Stimulated activated effector memory CD8-positive, alpha-beta T cell treated with anti-CD3 and anti-CD28 coated beads, Interleukin-12 subunit alpha, Interleukin-12 subunit beta, amount 100 ng/mL, for 72 hours (primary cell): ENCODE measurements at regions not wholly inside any gene's neighbourhood (a gene's known extent, or its start where the extent isn't known, plus 50 kb on each side); places are given as distances from the start of the nearest gene placed in this dataset.

ENCODE experiments used
- ATAC-seq: fragments of 150-1000 bp; cut with Tn5 transposase; 2 replicates; pipeline ENCODE4 v1.10.0; 2021
- DNase-seq, 2 donors: peaks; one replicate each; pipeline ENCODE4 v3.0.0; 2021 to 2022; ENCODE audit warnings: low spot score in 2 of 2
- H3K27ac Mint-ChIP-seq: one replicate; pipeline ENCODE4 v1.8.0; 2022; ENCODE audit warnings: mild to moderate bottlenecking, mixed read lengths
- H3K36me3 Mint-ChIP-seq: one replicate; pipeline ENCODE4 v1.8.0; 2022; ENCODE audit warnings: mild to moderate bottlenecking, mixed read lengths
- H3K4me1 Mint-ChIP-seq: one replicate; pipeline ENCODE4 v1.8.0; 2022; ENCODE audit warnings: mixed read lengths
- H3K4me3 Mint-ChIP-seq: one replicate; pipeline ENCODE4 v1.8.0; 2022; ENCODE audit warnings: mild to moderate bottlenecking, mixed read lengths
- H3K9me3 Mint-ChIP-seq: one replicate; pipeline ENCODE4 v1.8.0; 2022; ENCODE audit warnings: mixed read lengths

DNA sequence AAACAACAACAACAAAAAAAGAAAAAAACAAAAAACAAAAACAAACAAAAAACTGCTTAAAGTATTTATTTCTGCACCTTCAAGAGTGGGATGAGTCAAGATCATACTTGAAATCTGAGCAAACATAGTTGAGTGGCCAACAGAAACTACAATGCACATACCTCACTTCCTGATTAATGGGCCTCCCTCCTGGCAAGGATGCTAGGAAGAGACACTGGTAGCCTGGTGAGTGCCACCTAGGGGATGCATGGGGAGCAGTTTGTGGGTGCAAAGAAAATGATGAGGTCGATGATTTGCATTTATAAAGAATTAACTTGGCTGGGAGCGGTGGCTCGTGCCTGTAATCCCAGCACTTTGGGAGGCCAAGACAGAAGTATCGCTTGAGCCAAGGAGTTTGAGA, 808.1 kb downstream of the MAFB start:
- no peak overlapping the region for H3K27ac Mint-ChIP-seq
- DNase-seq (no peak), ATAC-seq (no peak)
- no peaks in the 10 kb centered on the region for H3K9me3 Mint-ChIP-seq
- no peaks in the 10 kb centered on the region for H3K4me1 Mint-ChIP-seq
- no peaks in the 10 kb centered on the region for H3K36me3 Mint-ChIP-seq
- H3K4me3 Mint-ChIP-seq = no peak overlapping the region

DNA sequence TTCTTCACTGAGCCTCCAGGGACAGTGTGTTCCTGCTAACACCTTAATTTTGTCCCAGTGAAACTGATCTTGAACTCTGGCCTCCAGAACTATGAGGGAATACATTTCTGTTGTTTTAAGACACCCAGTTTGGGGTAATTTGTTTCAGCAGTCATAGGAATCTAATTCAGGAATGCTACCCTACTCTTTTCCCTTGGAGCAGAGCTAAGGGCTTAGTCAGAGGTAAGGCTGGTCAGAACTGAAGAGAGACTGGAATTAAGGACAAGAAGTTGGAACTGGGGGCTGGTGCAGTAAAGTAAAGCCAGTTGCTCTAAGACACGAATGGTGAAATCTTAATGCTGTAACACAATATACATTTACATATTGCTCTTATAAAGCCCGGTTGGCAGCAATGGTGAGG, 809.7 kb downstream of the MAFB start:
- DNase-seq = no peak
- H3K4me3 Mint-ChIP-seq = no peak overlapping the region
- H3K9me3 Mint-ChIP-seq = no peaks in the 10 kb centered on the region
- ATAC-seq = no peak
- no peaks in the 10 kb centered on the region for H3K36me3 Mint-ChIP-seq
- no peaks in the 10 kb centered on the region for H3K4me1 Mint-ChIP-seq
- H3K27ac Mint-ChIP-seq = no peak overlapping the region

DNA sequence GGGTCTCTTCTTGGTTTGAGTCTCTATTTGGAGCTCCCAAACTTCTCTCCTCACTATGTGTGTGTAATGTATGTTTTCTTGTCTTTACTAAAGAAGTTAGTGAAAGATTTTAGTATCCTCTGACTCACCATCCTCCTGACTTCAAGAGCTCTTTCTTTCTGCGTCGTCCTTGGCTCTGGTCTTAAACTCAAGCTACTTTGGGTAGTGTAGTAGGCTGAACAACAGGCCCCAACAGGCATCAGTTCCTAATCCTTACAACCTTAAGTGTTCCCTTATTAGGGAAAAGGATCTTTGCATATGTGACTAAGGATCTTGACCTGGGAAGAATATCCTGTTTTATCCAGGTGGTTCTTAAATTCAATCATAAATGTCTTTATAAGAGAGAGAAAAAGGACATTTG, 810.2 kb downstream of the MAFB start:
- no peak for DNase-seq

DNA sequence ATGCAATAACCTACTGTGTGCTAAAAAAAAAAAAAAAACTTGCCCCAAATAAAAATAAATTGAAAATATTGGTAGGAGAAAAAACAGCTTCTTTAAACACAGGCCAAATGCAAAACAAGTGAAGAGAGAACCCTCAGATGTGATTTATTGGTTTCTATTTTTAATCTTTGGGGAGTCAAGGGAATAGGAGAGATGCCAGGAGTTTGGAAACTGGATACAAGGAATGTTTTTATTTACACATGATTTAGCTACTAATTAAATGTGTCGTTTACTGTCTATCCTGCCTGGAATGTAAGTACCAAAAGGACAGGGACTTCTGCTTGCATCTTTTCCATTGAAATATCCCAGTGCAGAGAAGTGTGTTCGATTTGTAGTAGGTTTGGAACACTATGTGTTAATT, 810.7 kb downstream of the MAFB start:
- Mint-ChIP-seq H3K27ac (no peak overlapping the region), H3K4me1 (no peaks in the 10 kb centered on the region), H3K36me3 (no peaks in the 10 kb centered on the region), H3K9me3 (peaks cover 3% of the 10 kb centered on the region), H3K4me3 (no peak overlapping the region)
- DNase-seq = no peak
- no peak for ATAC-seq

More for the DNA sequence above, 810.2 kb downstream of the MAFB start:
- no peaks in the 10 kb centered on the region for H3K4me1 Mint-ChIP-seq
- no peaks in the 10 kb centered on the region for H3K9me3 Mint-ChIP-seq
- H3K27ac Mint-ChIP-seq = no peak overlapping the region
- ATAC-seq = no peak
- no peaks in the 10 kb centered on the region for H3K36me3 Mint-ChIP-seq
- no peak overlapping the region for H3K4me3 Mint-ChIP-seq

DNA sequence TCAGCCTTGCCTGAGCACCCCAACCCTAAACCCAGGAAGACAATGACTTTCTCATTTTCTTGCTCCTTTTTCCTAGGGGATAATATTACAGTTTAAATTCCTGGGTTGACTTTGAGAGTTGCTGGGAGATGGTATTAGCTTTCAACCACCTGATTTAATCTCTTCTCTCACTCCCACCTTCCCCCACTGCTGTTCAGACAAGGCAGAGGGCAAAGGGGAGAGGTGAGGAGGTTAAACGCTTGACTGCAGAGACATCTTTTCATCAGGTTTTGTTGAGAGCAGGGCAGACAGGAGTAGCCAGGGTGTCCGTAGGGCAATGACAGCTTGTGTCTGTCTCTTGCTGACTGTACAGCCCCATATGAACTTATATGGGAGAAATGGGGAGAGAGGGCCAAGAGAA, 811.2 kb downstream of the MAFB start:
- no peaks in the 10 kb centered on the region for H3K4me1 Mint-ChIP-seq
- no peak overlapping the region for H3K27ac Mint-ChIP-seq
- H3K4me3 Mint-ChIP-seq = no peak overlapping the region
- H3K9me3 Mint-ChIP-seq = peaks cover 4% of the 10 kb centered on the region
- DNase-seq (no peak), ATAC-seq (no peak)
- H3K36me3 Mint-ChIP-seq = no peaks in the 10 kb centered on the region

DNA sequence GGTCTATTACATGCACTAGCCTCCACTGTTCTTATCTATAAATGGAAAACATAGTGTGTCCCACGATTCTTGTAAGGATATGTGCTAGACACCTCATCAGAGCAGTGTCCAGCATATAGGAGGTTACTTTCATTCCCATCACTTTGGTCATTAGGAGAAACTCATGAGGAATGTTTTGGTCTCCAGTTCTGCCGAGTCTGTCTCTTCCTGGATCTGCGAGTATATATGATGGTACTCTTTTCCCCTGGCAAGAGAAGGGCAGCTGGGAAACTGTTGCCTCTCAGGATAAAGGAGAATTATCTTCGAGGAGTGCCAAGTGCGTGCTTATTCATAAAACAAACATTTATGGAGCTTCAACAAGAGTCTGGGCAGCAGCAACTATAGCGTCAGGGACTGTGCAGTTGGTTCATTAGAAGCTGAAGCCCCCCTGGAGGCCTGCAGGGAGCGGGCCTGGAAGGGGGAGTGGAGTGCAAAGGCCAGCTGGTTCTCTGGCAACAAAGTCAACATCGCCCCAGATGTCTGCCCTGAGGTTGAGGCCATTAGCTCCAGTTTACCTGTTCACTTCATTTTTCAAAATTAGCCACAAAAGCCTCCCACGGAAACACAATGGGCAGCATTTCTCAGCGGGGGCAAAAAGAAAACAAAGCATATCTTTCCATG, 811.9 kb downstream of the MAFB start:
- no peaks in the 10 kb centered on the region for H3K4me1 Mint-ChIP-seq
- H3K9me3 Mint-ChIP-seq = peaks cover 4% of the 10 kb centered on the region
- no peaks in the 10 kb centered on the region for H3K36me3 Mint-ChIP-seq
- no peak overlapping the region for H3K27ac Mint-ChIP-seq
- ATAC-seq (no peak), DNase-seq (no peak)
- H3K4me3 Mint-ChIP-seq = no peak overlapping the region

DNA sequence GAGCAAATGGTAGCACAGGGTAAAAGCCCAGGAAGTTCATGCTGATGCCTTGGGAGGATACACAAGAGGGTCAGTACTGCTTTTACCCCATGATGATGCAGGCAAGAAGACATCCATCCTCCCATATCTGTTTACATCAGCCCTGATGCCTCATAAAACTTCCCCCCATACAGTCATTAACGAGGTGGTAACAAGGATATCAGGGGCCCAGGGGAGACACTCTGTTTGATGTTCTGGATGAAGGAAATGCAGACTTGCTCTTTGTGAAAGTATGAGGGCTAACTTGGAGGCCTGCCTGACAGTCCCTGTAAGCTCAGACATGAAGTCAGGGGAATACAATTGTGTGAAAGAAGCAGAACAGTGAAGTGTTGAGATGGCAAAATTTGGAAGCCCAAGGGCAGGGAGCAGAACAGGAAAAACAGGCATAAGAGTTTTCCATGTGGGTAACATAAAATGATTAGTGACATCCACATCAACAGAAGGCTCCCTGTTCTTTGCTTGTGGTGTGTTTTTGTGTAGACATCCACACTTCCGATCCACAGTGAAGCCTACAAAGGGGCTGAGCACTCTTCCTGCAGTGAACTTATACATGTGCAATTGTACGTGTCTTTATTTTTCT, 813.4 kb downstream of the MAFB start:
- Mint-ChIP-seq H3K27ac (no peak overlapping the region), H3K4me3 (no peak overlapping the region), H3K4me1 (no peaks in the 10 kb centered on the region), H3K36me3 (no peaks in the 10 kb centered on the region), H3K9me3 (peaks cover 4% of the 10 kb centered on the region)
- ATAC-seq = no peak
- DNase-seq = no peak

DNA sequence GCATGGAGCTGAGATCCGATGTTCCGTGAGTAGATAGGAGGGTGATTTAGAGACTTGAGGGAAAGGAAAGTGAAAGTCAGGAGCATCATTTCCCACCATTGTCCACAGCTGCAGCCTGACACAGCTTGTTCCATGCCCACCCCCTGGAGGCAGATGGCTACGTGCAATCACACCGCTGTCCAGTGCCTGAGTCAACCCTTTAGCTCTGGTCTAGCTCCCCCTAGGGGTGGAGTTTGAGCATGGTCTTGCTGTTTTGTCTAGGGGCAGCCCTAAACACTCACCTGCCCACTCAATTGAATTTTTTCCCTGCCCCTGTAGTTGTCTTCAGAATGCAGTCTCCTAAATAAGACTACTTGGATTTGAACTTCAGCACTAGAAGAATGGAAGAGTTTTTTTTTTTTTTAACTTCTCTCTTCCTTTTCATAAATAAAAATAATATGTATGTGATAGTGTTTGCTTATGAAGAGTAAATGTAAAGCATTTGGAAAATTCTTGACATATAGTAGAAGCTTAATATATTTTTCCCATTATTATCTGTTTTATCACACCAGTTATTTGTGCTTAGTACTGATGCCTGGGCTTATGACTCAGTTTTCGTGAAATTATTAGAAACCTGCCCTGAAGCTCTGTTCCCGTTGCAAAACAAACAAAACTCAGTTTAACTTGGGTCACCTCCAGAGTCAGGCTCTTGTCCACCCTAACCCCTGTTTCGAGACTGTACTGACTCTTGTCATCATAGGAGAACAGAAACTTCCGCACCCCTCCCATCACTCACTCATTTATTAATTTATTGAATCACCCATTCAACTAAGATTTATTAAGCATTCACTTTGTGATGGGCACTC, 814.8 kb downstream of the MAFB start:
- Mint-ChIP-seq H3K36me3 (no peaks in the 10 kb centered on the region), H3K4me1 (no peaks in the 10 kb centered on the region), H3K27ac (no peak overlapping the region), H3K9me3 (peaks cover 4% of the 10 kb centered on the region), H3K4me3 (no peak overlapping the region)
- ATAC-seq (peak; percentile 48), DNase-seq (peak; percentile 6 to 54)

DNA sequence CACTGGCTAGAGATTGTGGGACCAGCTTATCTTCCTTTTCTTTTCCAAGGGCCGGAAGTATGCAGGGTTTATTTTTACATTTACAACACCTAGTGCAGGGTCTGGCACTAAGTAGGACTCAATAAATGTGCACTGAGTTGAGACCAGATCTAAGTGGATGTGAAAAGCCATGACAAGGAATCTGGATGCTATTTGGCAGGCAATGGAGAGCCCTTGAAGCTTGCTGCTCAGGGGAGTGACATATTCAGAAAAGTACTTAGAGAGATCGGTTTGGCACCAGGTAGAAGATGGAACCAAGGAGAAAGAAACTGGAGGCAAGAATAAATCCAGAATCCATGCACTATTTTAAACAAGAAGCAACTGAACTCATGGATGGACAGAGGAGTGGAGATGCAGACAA, 815.8 kb downstream of the MAFB start:
- no peaks in the 10 kb centered on the region for H3K36me3 Mint-ChIP-seq
- DNase-seq (no peak), ATAC-seq (no peak)
- no peak overlapping the region for H3K4me3 Mint-ChIP-seq
- no peak overlapping the region for H3K27ac Mint-ChIP-seq
- no peaks in the 10 kb centered on the region for H3K4me1 Mint-ChIP-seq
- peaks cover 4% of the 10 kb centered on the region for H3K9me3 Mint-ChIP-seq

DNA sequence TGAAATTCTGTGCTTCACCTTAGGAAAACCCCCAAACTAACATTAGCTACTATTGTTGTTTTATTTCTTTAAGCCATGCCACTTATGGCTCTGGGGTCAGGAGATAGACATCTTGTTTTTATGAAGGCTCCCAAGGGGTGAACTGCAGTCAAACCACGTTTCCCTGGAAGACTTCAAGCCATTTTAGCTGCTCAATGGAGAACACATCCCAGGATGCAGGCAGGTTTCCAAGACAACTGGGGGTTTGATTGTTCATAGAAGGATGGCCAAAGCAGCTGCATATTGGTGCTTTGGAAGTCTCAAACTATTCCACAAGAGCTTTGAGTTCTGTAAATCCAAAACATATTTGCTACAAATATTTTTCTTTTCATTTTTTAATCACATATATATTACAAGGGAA, 818.0 kb downstream of the MAFB start:
- DNase-seq (no peak), ATAC-seq (no peak)
- Mint-ChIP-seq H3K4me3 (no peak overlapping the region), H3K9me3 (peaks cover 4% of the 10 kb centered on the region), H3K27ac (no peak overlapping the region), H3K4me1 (no peaks in the 10 kb centered on the region), H3K36me3 (no peaks in the 10 kb centered on the region)

DNA sequence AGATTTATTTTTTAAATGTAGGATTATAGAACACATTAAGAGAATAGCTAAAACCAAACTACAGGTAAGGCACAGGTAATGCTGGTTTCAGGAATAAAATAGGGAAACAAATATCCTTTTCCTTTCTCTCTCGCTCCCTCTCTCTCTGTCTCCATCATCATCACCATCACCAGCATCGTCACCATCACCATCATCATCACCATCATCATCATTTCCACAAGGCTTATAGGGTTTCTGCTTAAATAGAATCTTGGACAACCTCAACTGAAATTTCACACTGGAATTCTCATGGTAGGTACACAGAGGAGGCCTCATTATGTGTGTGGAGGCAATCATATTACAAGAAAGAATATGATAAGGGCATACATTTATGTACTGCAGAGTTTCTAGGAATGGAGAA, 823.6 kb downstream of the MAFB start:
- ATAC-seq = no peak
- no peak overlapping the region for H3K27ac Mint-ChIP-seq
- no peaks in the 10 kb centered on the region for H3K9me3 Mint-ChIP-seq
- no peak for DNase-seq
- no peak overlapping the region for H3K4me3 Mint-ChIP-seq
- no peaks in the 10 kb centered on the region for H3K36me3 Mint-ChIP-seq
- H3K4me1 Mint-ChIP-seq = no peaks in the 10 kb centered on the region

DNA sequence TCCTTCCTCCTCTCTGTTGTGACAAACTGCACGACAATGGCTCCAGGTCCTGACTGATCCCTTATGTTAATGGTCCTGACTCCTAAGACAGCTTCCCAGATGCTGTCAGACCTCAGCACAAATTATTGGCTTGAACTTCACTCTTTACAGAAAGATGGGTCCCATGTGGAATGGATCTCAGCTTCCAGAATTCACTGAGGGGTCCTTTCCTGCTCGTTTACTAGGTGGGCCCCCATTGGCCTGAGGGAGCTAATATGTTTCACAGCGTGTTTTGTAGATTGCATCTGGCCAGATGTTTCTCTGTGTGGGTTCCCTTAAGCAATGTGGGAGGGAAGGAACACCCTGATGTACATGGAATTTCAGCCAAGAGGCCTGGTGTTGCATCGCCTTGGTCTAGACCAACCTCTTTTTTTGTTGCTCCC, 826.6 kb downstream of the MAFB start:
- H3K4me1 Mint-ChIP-seq = no peaks in the 10 kb centered on the region
- peaks cover 3% of the 10 kb centered on the region for H3K9me3 Mint-ChIP-seq
- ATAC-seq (no peak), DNase-seq (no peak)
- no peak overlapping the region for H3K27ac Mint-ChIP-seq
- no peak overlapping the region for H3K4me3 Mint-ChIP-seq
- H3K36me3 Mint-ChIP-seq = no peaks in the 10 kb centered on the region

DNA sequence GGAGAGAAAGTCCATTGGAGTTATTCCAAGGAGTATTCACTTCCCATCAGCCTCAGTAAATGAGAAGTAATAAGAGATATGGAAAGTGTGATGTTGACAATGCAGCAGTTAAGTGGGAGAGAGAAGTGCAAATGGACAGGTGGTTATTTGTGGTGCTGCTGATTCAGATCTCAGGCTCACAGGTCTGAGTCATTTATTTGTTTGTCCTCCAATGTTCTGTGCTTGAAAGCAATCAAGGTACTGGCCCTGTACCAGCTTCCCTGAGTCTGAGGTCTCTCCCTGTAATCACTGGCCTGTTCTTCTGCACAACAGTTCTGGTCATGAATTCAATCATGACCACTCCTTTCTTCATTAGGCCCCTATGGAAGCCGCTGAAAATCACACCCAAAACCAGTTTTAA, 827.7 kb downstream of the MAFB start:
- ATAC-seq = no peak

DNA sequence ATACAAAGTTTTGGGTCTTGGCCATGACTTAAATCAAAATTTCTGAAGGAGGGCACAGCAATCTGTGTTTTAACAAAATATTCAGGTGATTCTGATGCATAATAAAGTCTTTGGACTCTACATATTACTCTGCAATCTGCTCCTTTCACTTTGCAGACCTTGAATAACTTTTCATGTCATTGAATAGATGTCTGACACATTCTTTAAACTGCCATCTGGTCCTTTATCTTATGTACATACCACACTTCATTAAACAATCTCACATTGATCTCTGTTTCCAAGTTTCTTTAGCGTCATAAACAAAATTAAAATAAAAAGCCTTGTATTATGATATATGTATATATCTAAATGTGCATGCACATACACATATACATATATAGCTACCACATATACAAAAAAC, 831.2 kb downstream of the MAFB start:
- ATAC-seq = no peak
- Mint-ChIP-seq H3K9me3 (peaks cover 3% of the 10 kb centered on the region), H3K27ac (no peak overlapping the region)

More for the DNA sequence above, 827.7 kb downstream of the MAFB start:
- no peaks in the 10 kb centered on the region for H3K36me3 Mint-ChIP-seq
- no peak for DNase-seq
- no peak overlapping the region for H3K4me3 Mint-ChIP-seq
- peaks cover 3% of the 10 kb centered on the region for H3K9me3 Mint-ChIP-seq
- H3K4me1 Mint-ChIP-seq = no peaks in the 10 kb centered on the region
- H3K27ac Mint-ChIP-seq = no peak overlapping the region

DNA sequence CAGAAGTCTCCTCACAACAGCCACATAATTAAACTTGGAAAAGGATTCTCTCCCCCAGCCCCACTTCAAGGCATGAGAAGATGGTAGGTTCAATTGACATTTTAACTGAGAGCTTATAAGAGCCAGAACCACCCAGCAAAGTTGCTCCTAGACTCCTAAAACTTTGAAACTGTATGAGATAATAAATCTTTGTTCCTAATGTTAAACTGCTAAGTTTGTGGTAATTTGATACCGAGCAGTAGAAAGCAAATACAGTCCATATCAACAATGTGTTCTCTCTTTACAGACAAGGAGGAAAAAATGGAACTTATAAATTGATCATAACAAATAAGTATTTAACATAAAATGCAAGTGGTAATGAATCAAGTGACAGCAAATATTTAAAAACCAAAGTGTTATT, 831.8 kb downstream of the MAFB start:
- Mint-ChIP-seq H3K4me3 (no peak overlapping the region), H3K9me3 (peaks cover 3% of the 10 kb centered on the region), H3K36me3 (no peaks in the 10 kb centered on the region), H3K27ac (no peak overlapping the region), H3K4me1 (no peaks in the 10 kb centered on the region)
- DNase-seq = no peak
- ATAC-seq = no peak

More for the DNA sequence above, 831.2 kb downstream of the MAFB start:
- Mint-ChIP-seq H3K36me3 (no peaks in the 10 kb centered on the region), H3K4me1 (no peaks in the 10 kb centered on the region), H3K4me3 (no peak overlapping the region)
- no peak for DNase-seq

DNA sequence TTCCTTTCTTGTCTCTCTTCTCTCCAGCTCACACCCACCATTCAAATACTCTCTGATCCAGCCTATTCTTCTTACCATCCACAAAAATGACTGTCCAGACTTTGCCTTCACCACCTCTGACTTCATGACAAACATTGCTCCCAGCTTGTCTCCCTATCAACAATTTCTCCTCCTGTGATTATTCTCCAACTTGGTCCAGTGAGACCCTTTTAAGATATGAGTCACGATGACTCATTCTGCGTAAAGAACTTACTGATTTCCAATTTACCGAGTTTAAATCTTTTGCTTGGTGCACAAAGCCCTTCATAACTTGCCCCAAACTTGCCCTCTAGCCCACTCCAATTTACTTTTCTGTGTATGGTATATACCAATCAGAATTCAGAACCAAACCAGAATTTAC, 833.2 kb downstream of the MAFB start:
- no peaks in the 10 kb centered on the region for H3K4me1 Mint-ChIP-seq
- H3K4me3 Mint-ChIP-seq = no peak overlapping the region
- H3K36me3 Mint-ChIP-seq = no peaks in the 10 kb centered on the region
- ATAC-seq (no peak), DNase-seq (no peak)
- H3K9me3 Mint-ChIP-seq = peaks cover 3% of the 10 kb centered on the region
- no peak overlapping the region for H3K27ac Mint-ChIP-seq
